ENCODE measurements at regions not wholly inside any gene's neighbourhood (a gene's known extent, or its start where the extent isn't known, plus 50 kb on each side); places are given as distances from the start of the nearest gene placed in this dataset.

DNA sequence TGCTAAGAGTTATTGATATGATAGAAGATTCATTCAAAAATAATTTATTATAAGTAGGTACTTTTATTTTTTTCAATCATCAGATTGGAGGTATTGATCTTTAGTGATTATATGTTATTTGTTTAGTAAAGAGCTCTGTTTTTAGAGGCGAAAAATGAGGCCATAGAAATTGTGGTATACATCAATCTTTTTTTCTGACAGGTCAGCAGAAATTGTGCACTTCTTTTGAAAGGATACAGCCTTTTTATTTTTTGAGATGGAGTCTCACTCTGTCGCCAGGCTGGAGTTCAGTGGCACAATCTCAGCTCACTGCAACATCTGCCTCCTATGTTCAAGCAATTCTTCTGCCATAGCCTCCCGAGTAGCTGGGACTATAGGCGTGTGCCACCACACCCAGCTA lies 292.1 kb downstream of the BAMBI start:
- TF ChIP-seq, protein P1, sequence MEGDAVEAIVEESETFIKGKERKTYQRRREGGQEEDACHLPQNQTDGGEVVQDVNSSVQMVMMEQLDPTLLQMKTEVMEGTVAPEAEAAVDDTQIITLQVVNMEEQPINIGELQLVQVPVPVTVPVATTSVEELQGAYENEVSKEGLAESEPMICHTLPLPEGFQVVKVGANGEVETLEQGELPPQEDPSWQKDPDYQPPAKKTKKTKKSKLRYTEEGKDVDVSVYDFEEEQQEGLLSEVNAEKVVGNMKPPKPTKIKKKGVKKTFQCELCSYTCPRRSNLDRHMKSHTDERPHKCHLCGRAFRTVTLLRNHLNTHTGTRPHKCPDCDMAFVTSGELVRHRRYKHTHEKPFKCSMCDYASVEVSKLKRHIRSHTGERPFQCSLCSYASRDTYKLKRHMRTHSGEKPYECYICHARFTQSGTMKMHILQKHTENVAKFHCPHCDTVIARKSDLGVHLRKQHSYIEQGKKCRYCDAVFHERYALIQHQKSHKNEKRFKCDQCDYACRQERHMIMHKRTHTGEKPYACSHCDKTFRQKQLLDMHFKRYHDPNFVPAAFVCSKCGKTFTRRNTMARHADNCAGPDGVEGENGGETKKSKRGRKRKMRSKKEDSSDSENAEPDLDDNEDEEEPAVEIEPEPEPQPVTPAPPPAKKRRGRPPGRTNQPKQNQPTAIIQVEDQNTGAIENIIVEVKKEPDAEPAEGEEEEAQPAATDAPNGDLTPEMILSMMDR (IDR thresholded peaks at IDR 0.05), result no peak
- TF ChIP-seq POLR2A (IDR thresholded peaks at IDR 0.05), result no peak

Measured in lower leg skin (tissue), 3 donors.